ENCODE measurements at regions not wholly inside any gene's neighbourhood (a gene's known extent, or its start where the extent isn't known, plus 50 kb on each side); places are given as distances from the start of the nearest gene placed in this dataset.

GRCh38 chr5:135134691-135135381 is 100.8 kb upstream of the PITX1 start:
- DNase-seq: no peak

GRCh38 chr5:135133698-135134515 is 99.9 kb upstream of the PITX1 start:
- DNase-seq: no peak

DNA sequence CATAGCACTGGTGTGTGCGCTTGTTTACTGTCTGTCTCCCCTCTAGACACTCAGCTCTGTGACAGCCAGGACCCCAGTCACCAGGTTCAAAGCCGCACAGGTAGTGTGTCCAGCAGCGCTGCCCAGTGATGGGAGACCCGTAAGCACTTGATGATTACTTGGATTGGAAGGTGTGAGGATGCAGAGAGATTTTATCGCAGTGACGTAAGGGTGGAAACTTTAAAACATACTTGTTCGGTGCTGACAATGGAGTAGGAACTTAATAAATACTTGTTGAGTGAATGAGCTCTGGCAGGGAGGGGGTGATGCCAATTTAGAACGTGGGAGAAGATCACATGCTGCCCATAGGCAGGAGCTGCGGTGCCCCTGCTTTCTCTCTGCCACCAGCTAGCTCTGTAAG is 99.2 kb upstream of the PITX1 start:
- DNase-seq: no peak

DNA sequence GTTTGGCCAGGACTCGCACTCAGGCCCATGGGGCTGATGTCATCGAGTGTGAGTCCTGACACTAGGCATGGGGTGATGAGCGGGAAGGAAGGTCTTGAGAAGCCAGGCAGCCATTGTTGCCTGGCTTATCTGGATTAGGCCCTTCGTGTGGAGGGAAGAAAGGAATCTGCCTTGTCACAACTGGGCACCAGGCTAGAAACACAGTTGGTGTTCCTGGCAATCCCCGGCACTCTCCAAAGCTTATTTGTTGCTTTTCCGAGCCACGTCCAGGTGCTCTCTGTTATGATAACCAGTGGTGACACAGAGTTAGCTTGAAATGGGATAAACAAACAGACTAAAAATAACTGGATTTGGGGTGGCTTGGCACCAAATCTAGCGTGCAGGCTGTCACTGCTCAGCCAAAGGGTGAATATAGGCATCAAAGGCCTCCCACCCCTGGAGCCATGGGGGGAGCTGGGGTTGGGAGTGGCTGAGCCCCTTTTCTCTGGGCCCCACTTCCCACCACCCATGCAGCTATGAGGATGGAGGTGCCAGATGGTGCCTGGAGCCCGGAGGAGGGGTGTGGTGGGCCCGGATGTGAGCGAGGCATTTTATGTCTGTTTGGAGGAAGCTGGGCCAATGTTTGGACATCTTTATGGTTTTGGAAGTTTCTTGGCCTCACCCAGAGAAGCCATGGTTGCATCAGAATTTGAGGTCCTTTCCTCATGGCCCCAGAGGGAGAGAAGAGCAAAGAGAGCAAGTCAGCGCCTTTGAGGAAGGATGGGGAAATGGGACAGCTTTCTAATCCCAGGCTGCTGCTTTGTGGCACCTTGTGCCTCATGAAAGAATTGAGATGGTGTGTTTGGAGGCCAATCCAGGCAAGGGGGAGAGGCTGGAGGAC is 98.0 kb upstream of the PITX1 start:
- DNase-seq: no peak

DNA sequence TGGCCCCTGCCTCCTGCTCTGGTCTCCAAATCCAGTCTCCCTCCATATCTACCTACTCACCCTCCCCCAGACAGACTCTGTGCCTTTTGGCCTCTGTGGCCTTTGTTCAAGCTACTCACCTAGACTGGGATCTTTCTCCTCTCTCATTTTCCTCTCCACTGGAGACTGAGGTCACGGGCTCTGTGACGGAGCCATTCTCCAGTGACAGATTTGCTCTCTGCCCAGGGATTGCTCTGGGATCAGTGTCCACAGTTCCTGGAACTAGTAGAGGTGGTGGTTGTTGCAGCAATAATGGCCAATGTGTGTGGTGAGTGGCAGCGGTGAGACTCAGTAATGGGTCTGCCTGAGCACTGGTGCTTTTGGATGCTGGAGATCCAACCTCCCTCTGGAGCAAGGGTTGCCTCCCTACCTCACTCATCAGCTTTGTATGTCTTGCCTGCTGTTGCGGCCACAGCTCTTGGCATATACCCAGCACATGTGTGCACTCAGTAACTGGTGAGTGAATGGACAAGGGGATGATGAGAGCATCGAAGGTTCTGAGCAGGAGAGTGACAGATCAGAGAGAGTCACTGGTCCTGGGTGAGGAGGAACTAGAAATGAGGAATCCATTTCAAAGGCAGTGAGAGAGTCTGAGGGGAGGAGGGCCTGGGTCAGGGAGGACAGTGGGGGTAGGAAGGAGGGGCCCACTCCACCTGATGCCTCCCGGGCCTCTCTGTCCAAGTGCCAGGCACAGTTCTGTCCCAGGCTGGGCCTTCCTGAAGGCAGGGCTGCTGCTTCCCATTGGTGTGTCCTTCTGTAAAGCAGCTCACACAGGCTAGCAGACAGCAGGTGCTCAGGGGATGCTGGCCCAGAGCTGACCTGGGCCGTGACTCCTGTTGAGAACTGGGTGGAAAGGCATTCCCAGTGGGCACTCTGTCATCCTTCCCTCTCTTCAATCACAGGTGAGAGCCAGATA is 96.5 kb upstream of the PITX1 start:
- DNase-seq: no peak

GRCh38 chr5:135129307-135129706 is 95.3 kb upstream of the PITX1 start:
- DNase-seq: no peak

DNA sequence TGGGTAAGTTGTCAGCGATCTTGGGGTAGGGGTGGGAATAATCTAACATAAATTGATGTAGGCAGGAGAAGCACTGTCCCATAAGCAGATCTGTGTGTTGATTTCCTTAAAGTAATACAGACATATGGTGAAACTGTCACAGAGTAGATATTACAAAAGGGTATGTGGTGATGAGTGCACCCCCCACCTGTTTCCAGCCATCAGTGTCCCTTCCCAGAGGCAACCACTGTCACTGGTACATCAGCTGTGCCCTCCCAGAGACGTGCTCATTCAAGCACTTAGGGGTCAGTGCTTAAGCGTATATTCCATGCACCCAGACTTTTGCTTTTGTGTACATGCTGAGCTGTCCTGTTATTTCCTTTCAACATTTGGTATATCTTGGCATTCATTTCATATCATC is 94.3 kb upstream of the PITX1 start:
- no peak for DNase-seq

DNA sequence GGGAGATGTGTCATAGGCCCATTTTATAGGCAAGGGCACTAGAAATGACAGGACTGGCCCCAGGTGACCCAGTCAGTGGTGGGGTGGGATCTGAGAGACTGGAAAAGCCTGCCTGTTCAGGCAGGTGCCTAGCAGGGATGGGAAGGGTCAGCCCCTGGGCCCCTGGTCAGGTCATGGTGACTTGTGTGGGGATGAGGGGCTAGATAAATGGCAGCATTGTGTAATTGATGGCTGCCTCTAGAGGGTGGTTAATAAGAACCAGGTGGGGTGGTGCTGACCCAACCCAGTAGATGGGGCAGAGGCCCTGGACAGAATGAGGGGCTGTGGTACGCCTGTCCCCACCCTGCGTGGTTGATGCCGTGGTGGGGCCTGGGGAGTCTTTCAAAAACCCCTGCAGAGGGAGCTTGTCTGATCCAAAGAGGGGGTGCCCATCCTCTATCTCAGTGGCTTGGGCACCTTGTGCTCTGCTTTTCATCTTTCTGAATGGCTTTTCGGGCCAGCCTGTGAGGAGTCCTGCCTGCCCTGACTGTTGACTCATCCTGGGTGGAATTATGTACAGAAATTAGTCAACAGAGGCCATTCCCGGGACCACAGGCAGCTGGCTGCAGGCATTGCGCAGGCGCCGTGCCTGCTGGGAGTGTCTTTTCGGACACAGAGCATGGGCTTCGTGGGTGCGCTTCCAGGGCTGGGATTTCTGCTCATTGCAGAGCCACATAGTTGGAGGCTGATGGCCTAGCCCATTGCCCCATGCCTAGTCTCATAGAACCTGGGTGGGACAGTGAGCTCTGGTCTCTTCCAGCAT is 93.6 kb upstream of the PITX1 start:
- DNase-seq: no peak

GRCh38 chr5:135126688-135127438 is 92.8 kb upstream of the PITX1 start:
- DNase-seq: no peak

DNA sequence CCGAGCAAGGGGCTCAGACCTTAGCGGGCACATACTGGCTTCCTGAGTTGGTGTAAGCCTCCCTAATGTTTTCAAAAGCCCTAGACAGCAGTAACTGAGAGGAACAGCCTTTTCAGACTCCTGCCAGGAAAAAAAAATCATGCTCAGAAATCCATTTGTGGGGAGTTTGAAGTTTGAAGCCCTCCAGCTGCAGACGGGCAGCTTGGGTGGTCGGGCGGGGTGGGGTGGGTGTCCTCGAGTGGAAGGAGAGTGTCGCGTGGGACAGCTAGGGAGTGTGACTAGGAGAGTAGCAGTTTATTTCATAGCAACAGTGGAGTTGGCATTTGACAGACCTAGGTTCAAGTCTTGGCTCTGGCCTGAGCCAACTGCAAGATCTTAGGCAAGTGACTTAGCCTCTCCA is 90.7 kb upstream of the PITX1 start:
- DNase-seq: no peak

DNA sequence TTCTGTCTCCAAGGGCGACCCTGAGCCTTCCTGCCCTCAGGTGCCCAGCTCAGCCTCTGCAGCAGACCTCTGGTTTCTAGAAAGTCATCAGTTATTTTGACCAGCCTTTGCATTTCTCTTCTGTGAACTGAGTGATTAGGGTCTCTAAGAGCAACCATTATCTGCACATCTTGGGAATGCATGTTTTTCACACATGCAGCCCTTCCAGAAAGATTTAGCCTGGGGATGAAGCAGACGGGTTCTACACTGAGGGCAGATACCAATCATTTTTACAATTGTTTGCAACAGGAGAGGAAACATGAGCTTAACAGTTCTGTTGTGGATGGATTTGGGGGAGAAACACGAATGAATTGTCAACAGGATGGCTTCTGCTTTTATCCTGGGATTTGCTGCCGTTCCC is 90.1 kb upstream of the PITX1 start:
- DNase-seq: no peak

DNA sequence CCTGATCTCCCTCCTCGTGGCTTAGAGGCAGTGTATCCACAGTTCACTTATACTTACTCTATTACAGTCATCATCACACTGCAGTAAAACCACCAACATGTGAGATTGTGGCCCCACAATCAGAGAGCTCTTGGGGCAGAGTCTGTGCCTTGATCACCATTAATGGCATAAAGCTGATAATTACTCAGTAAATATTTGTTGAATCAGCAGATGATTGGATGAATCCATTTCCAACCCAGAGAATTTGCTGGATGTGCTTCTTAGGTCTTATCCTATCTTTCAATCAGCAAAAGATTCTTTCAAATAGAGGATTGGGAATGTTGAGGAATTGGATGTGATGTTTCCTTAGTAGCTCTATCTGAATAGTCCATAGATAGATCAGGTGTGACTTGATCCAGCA is 88.8 kb upstream of the PITX1 start:
- DNase-seq: no peak

- DNase-seq: no peak
These were observed 86.9 kb upstream of the PITX1 start for GRCh38 chr5:135120951-135121350.

DNA sequence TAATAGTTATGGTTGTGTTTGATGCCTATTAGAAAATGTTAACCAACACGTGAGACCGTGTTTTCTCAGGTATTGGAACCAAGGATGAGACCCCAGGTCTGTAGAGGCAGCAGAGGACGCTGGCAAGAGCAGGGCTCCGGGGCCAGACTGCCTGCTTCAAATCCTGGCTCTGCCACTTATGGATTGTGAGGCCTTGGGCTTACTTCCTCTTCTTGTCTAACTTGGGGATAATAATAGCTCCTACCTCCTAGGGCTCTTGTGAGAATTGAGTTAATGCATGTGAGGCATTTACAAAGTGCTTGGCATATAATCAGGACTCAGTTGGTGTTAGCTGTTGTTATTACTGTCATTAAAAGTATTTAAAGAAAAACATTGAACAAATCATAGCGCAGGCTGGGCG is 85.5 kb upstream of the PITX1 start:
- DNase-seq: no peak

DNA sequence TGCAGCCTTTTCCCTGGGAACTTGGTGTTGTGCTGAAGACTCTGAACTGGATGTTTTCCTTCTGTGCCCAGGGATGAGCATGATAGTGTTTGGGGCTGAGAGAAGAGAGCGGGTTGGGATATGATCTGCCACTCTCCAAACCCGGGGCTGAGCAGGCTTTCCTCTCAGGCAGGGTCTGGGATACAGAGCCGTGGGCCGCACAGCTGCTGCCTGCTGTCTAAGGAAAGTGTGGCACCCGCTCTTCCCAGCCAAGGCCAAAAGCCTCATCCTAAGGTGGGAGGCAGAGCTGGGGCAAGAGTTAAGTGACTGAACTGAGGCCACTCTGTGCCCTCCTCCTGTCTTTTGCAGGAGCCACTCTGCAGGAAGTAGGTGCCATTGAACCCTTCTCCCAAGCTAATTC is 83.6 kb upstream of the PITX1 start:
- DNase-seq: no peak

DNA sequence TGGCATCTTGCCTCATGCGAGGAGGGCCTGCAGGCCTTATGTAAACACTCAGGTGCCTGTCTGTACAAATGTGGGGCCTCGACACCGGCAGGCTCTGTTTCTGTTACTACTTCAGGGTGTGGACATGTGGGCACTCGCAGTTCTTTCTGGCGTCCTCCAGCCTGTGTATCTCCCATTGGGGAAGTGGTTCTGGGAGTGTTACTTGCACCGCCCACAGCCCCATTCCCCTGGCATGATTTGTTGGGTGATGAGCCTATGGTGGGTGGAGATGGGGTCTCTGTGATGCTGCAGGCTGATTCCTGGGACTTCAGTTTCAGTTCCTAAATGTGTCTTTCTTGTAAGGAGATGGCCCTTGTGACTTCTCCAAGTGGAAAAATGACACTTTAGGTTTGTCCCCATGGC is 82.1 kb upstream of the PITX1 start:
- peak; percentile 16 to 30 for DNase-seq

- no peak for DNase-seq
These were observed 81.6 kb upstream of the PITX1 start for GRCh38 chr5:135115591-135115990.

DNA sequence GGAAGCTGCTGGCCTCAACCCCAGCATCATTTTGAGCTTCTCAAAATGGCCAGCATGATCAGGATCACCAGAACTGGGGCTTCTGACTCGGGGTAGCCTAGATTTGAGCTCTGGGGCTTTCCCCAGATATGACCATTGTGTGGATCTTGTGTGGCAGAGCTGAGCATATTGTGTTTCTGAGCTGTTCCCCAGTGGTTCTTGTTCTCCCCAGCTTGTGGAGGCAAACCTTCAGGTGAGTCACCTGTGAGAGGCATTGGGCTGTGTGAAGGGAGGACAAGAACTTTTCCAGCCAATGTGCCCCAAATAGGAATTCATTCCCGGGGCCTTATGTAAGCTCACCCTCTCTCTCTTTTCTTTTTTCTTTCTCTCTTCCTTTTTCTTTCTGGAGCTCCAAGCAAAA is 80.7 kb upstream of the PITX1 start:
- DNase-seq: no peak

DNA sequence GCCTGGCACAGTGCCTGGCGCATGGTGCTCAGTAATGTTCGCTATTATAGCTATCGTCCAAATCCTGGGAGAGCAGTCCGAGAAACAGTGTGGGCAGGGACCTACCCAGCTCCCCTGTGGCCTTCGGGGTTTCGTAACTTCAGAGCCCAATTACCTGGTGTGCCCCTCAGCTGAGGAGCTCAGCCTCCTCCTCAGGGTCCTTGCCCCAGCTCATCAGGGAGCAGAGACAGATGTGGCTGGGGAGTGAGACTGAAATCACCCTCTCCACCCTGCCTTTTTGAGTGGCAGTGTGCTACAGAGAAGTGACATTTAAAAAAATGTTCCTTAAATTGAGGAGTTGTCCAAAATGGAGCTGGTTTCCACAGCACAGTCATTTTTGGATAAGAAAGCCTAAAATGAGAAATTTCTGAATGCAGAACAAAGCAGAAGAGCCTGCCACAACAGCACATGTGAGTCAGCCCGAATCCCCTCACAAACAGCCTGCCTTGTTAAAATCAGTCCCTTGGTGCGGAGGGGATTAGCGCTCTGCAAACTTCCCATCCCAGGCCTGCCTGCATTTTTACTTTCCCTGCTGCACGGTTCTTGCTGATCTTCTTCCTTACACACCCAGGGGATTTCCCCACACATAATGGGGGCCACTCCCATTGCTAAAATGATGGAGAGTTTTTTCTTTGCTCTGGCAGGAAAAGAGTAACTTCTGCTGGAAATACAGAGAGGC is 78.1 kb upstream of the PITX1 start:
- no peak for DNase-seq
